NB4 (cell line): ENCODE measurements at regions not wholly inside any gene's neighbourhood (a gene's known extent, or its start where the extent isn't known, plus 50 kb on each side); places are given as distances from the start of the nearest gene placed in this dataset.

ENCODE experiments used
- DNase-seq: peaks from one replicate; pipeline ENCODE4 v3.0.0; 2010; ENCODE audit warnings: low read depth
- H3K4me3 ChIP-seq: one replicate; pipeline ENCODE4 v1.5.1; 2011; ENCODE audit warnings: mild to moderate bottlenecking, low read depth, low read length, moderate library complexity
- CTCF ChIP-seq: IDR thresholded peaks from one replicate; pipeline ENCODE4 v1.5.1; 2012; ENCODE audit warnings: low read depth, low read length
- MAX ChIP-seq: IDR thresholded peaks from 2 replicates; pipeline ENCODE4 v1.6.1; 2011; ENCODE audit warnings: low read depth, low read length
- MYC ChIP-seq: IDR thresholded peaks from 2 replicates; pipeline ENCODE4 v1.6.1; 2011; ENCODE audit warnings: low read depth, low read length
- POLR2A ChIP-seq: IDR thresholded peaks from 2 replicates; pipeline ENCODE4 v1.6.1; 2011; ENCODE audit warnings: mild to moderate bottlenecking; ENCODE audit not compliant: insufficient read length; ENCODE audit errors: extremely low read depth

GRCh38 chr12:98424726-98425401 lies 90.5 kb upstream of the TMPO start:
- DNase-seq, result peak; percentile 81
- no peak for TF ChIP-seq MAX
- TF ChIP-seq CTCF, result peak; percentile 81
- TF ChIP-seq MYC, result peak; percentile 43
- TF ChIP-seq POLR2A, result no peak

GRCh38 chr12:98425859-98426258 lies 89.5 kb upstream of the TMPO start:
- TF ChIP-seq CTCF (no peak), POLR2A (no peak), MAX (no peak), MYC (no peak)

More at GRCh38 chr12:98424726-98425401, 90.5 kb upstream of the TMPO start:
- no peak overlapping the region for H3K4me3 ChIP-seq

GRCh38 chr12:98431089-98431488 lies 84.3 kb upstream of the TMPO start:
- TF ChIP-seq MYC (no peak), CTCF (no peak), MAX (no peak), POLR2A (no peak)
- H3K4me3 ChIP-seq, result no peak overlapping the region
- no peak for DNase-seq

More at GRCh38 chr12:98425859-98426258, 89.5 kb upstream of the TMPO start:
- no peak overlapping the region for H3K4me3 ChIP-seq
- no peak for DNase-seq

- H3K4me3 ChIP-seq, result no peak overlapping the region
- DNase-seq, result no peak
- TF ChIP-seq CTCF (no peak), MYC (no peak), POLR2A (no peak), MAX (no peak)
Measured at GRCh38 chr12:98437166-98437565, 78.2 kb upstream of the TMPO start.

- no peak for DNase-seq
- no peak for TF ChIP-seq CTCF
- no peak for TF ChIP-seq POLR2A
- TF ChIP-seq MYC, result no peak
- TF ChIP-seq MAX, result no peak
- H3K4me3 ChIP-seq, result no peak overlapping the region
Measured at GRCh38 chr12:98437806-98438595, 77.4 kb upstream of the TMPO start.
